ENCODE measurements at regions not wholly inside any gene's neighbourhood (a gene's known extent, or its start where the extent isn't known, plus 50 kb on each side); places are given as distances from the start of the nearest gene placed in this dataset.

DNA sequence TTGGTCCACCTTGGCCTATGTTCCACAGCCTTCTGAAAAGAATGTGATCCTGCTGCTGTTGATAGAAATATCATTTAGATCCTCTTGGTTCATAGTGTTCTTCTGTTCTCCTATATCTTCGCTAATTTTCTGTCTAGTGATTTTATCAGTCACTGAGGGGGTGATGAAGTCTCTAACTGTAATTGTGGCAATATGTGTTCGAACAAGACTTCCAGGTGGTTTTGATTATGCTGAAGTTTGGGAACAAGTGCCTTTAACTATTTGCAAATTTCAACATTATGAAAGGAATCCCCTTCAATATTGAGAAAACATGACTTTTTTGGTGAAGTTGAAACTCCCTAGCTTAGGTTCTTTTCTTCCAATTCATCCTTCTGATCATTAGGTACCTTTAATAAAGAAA, 140.4 kb downstream of the MTX2 start:
- H3K36me3 ChIP-seq (ENCODE audit: control insufficient read depth, insufficient read depth, low read length): no peaks in the 10 kb centered on the region
- no peak overlapping the region for H3K27ac ChIP-seq (ENCODE audit: low read length)
- no peak for TF ChIP-seq POLR2AphosphoS5 (IDR thresholded peaks at IDR 0.05; ENCODE audit: low read depth, low read length)
- TF ChIP-seq, protein P1, sequence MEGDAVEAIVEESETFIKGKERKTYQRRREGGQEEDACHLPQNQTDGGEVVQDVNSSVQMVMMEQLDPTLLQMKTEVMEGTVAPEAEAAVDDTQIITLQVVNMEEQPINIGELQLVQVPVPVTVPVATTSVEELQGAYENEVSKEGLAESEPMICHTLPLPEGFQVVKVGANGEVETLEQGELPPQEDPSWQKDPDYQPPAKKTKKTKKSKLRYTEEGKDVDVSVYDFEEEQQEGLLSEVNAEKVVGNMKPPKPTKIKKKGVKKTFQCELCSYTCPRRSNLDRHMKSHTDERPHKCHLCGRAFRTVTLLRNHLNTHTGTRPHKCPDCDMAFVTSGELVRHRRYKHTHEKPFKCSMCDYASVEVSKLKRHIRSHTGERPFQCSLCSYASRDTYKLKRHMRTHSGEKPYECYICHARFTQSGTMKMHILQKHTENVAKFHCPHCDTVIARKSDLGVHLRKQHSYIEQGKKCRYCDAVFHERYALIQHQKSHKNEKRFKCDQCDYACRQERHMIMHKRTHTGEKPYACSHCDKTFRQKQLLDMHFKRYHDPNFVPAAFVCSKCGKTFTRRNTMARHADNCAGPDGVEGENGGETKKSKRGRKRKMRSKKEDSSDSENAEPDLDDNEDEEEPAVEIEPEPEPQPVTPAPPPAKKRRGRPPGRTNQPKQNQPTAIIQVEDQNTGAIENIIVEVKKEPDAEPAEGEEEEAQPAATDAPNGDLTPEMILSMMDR (IDR thresholded peaks at IDR 0.05): no peak
- no peak for TF ChIP-seq TCF7L2 (IDR thresholded peaks at IDR 0.05; ENCODE audit: low read depth, low read length)
- TF ChIP-seq, protein P2, sequence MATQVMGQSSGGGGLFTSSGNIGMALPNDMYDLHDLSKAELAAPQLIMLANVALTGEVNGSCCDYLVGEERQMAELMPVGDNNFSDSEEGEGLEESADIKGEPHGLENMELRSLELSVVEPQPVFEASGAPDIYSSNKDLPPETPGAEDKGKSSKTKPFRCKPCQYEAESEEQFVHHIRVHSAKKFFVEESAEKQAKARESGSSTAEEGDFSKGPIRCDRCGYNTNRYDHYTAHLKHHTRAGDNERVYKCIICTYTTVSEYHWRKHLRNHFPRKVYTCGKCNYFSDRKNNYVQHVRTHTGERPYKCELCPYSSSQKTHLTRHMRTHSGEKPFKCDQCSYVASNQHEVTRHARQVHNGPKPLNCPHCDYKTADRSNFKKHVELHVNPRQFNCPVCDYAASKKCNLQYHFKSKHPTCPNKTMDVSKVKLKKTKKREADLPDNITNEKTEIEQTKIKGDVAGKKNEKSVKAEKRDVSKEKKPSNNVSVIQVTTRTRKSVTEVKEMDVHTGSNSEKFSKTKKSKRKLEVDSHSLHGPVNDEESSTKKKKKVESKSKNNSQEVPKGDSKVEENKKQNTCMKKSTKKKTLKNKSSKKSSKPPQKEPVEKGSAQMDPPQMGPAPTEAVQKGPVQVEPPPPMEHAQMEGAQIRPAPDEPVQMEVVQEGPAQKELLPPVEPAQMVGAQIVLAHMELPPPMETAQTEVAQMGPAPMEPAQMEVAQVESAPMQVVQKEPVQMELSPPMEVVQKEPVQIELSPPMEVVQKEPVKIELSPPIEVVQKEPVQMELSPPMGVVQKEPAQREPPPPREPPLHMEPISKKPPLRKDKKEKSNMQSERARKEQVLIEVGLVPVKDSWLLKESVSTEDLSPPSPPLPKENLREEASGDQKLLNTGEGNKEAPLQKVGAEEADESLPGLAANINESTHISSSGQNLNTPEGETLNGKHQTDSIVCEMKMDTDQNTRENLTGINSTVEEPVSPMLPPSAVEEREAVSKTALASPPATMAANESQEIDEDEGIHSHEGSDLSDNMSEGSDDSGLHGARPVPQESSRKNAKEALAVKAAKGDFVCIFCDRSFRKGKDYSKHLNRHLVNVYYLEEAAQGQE (IDR thresholded peaks at IDR 0.05; ENCODE audit: insufficient read depth in 1 of 2, low read depth in 2 of 2, low read length in 1 of 2): no peak
- TF ChIP-seq SIN3A (IDR thresholded peaks at IDR 0.05; ENCODE audit: borderline replicate concordance, insufficient read depth, low read depth, low read length): no peak
- in situ Hi-C loops (cut with HindIII; ENCODE audit: low pct_unique_long_range_greater_than_20kb, low sequenced_read_pairs): no loop called here
- H3K4me3 ChIP-seq (ENCODE audit: low read depth in 2 of 2, low read length in 2 of 2): no peak overlapping the region
- H3K4me1 ChIP-seq (ENCODE audit: control insufficient read depth, insufficient read depth, low read length): no peaks in the 10 kb centered on the region
- intact Hi-C loops (cut with micrococcal nuclease; ENCODE audit: unreplicated experiment): no loop called here
- ChIA-PET CTCF (no interaction called here), POLR2A (no interaction called here)
- BruUV-seq (replicated peaks): no TSS peak
- no peaks in the 10 kb centered on the region; the same call in none of the 2 replicates for H3K27me3 ChIP-seq (ENCODE audit: control insufficient read depth, insufficient read depth, low read length)
- ATAC-seq (no peak), DNase-seq (ENCODE audit: low read depth, low spot score) (no peak)
- H3K9me3 ChIP-seq (ENCODE audit: control insufficient read depth, insufficient read depth, low read depth, low read length): no peaks in the 10 kb centered on the region

DNA sequence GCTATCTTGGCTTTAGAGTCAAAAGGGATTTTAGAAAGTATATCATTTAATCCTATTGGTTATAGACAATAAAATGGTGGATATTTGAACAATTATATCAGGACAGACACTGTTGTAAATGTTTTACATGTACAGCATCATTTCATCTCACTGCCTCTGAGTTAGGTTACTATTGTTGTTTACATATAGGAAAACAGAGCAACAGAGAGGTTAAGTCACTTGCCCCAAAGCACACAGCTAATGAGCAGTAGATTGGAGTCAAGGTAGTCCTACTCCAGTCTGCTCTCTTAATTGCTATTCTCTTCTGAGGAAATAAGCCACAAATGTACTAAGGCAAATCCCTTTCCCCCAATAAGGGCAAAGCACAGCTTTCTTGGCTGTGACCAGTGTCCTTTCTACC, 142.9 kb downstream of the MTX2 start:
- ATAC-seq: no peak
- ChIA-PET POLR2A (no interaction called here), CTCF (no interaction called here)
- no peak for TF ChIP-seq POLR2AphosphoS5 (IDR thresholded peaks at IDR 0.05; ENCODE audit: low read depth, low read length)
- TF ChIP-seq TCF7L2 (IDR thresholded peaks at IDR 0.05; ENCODE audit: low read depth, low read length): no peak
- in situ Hi-C loops (cut with HindIII; ENCODE audit: low pct_unique_long_range_greater_than_20kb, low sequenced_read_pairs) (no loop called here), intact Hi-C loops (cut with micrococcal nuclease; ENCODE audit: unreplicated experiment) (no loop called here)
- BruUV-seq (replicated peaks): no TSS peak
- Histone ChIP-seq H3K27me3 (ENCODE audit: control insufficient read depth, insufficient read depth, low read length) (no peaks in the 10 kb centered on the region; the same call in none of the 2 replicates), H3K36me3 (ENCODE audit: control insufficient read depth, insufficient read depth, low read length) (no peaks in the 10 kb centered on the region), H3K27ac (ENCODE audit: low read length) (no peak overlapping the region), H3K4me1 (ENCODE audit: control insufficient read depth, insufficient read depth, low read length) (no peaks in the 10 kb centered on the region), H3K9me3 (ENCODE audit: control insufficient read depth, insufficient read depth, low read depth, low read length) (no peaks in the 10 kb centered on the region), H3K4me3 (ENCODE audit: low read depth in 2 of 2, low read length in 2 of 2) (no peak overlapping the region)
- DNase-seq (ENCODE audit: low read depth, low spot score): no peak

DNA sequence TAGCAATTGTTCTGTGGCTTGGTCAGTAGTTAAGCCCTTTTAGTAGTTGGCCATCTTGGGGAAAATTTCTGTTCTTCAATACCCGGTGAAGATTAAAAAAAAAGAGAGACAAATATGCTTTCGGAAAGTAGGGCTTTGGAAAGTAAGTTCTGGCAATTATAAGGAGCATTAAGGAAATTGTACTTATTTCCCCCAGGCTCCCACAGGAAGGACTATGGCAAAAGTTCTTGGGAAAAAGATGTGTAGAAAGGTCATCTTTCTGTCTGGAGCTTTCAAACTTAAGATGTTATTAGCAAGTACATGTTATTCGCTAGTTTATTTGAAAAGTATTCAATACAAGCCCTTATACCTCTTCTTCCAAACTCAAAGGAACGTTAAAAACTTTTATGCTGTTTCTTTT, 144.5 kb downstream of the MTX2 start:
- no TSS peak for BruUV-seq (replicated peaks)
- ChIA-PET POLR2A (no interaction called here), CTCF (no interaction called here)
- Histone ChIP-seq H3K4me3 (ENCODE audit: low read depth in 2 of 2, low read length in 2 of 2) (no peak overlapping the region), H3K36me3 (ENCODE audit: control insufficient read depth, insufficient read depth, low read length) (no peaks in the 10 kb centered on the region), H3K27me3 (ENCODE audit: control insufficient read depth, insufficient read depth, low read length) (no peaks in the 10 kb centered on the region; the same call in none of the 2 replicates), H3K9me3 (ENCODE audit: control insufficient read depth, insufficient read depth, low read depth, low read length) (no peaks in the 10 kb centered on the region), H3K4me1 (ENCODE audit: control insufficient read depth, insufficient read depth, low read length) (no peaks in the 10 kb centered on the region), H3K27ac (ENCODE audit: low read length) (no peak overlapping the region)
- ATAC-seq: no peak
- no peak for DNase-seq (ENCODE audit: low read depth, low spot score)
- TF ChIP-seq SIN3A (IDR thresholded peaks at IDR 0.05; ENCODE audit: borderline replicate concordance, insufficient read depth, low read depth, low read length): no peak
- in situ Hi-C loops (cut with HindIII; ENCODE audit: low pct_unique_long_range_greater_than_20kb, low sequenced_read_pairs): no loop called here
- intact Hi-C loops (cut with micrococcal nuclease; ENCODE audit: unreplicated experiment): no loop called here
